Uterus (tissue), 2 donors: ENCODE measurements at regions not wholly inside any gene's neighbourhood (a gene's known extent, or its start where the extent isn't known, plus 50 kb on each side); places are given as distances from the start of the nearest gene placed in this dataset.

ENCODE experiments used
- POLR2A ChIP-seq, 2 donors: fragments of 450-650 bp; IDR thresholded peaks; one replicate each; pipeline ENCODE4 v1.6.1; 2016; ENCODE audit warnings: antibody characterized with exemption in 2 of 2, mild to moderate bottlenecking in 1 of 2, moderate library complexity in 1 of 2
- TF ChIP-seq, protein P1 (sequence below), 4 experiments: fragments of 200-600 bp in 2 of 4; fragments of 450-650 bp in 2 of 4; sonication (generic) in 2 of 4; IDR thresholded peaks; one replicate each; pipeline ENCODE4 v1.5.1; 2016 to 2019; ENCODE audit warnings: antibody characterized with exemption in 4 of 4, mild to moderate bottlenecking in 2 of 4, moderate library complexity in 1 of 4

DNA sequence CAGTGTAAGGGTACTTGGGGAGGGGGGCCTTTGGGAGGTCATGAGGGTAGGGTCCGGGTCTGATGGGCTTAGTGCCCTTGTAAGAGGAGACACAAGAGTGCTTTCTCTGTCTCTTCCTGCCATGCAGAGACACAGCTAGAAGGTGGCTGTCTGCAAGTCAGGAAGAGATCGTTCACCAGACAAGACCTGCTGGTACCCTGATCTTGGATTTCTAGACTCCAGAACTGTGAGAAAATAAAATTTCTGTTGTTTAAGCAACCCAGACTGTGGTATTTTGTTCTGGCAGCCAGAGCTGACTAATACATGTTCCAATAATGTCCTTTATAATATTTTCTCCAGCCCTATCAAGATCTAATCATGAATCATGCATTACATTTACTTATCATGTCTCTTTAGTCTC, 130.0 kb upstream of the VEPH1 start:
- no peak for TF ChIP-seq POLR2A (IDR thresholded peaks at IDR 0.05)
- TF ChIP-seq, protein P1, sequence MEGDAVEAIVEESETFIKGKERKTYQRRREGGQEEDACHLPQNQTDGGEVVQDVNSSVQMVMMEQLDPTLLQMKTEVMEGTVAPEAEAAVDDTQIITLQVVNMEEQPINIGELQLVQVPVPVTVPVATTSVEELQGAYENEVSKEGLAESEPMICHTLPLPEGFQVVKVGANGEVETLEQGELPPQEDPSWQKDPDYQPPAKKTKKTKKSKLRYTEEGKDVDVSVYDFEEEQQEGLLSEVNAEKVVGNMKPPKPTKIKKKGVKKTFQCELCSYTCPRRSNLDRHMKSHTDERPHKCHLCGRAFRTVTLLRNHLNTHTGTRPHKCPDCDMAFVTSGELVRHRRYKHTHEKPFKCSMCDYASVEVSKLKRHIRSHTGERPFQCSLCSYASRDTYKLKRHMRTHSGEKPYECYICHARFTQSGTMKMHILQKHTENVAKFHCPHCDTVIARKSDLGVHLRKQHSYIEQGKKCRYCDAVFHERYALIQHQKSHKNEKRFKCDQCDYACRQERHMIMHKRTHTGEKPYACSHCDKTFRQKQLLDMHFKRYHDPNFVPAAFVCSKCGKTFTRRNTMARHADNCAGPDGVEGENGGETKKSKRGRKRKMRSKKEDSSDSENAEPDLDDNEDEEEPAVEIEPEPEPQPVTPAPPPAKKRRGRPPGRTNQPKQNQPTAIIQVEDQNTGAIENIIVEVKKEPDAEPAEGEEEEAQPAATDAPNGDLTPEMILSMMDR (IDR thresholded peaks at IDR 0.05), result no peak
